ENCODE measurements at regions not wholly inside any gene's neighbourhood (a gene's known extent, or its start where the extent isn't known, plus 50 kb on each side); places are given as distances from the start of the nearest gene placed in this dataset.

DNA sequence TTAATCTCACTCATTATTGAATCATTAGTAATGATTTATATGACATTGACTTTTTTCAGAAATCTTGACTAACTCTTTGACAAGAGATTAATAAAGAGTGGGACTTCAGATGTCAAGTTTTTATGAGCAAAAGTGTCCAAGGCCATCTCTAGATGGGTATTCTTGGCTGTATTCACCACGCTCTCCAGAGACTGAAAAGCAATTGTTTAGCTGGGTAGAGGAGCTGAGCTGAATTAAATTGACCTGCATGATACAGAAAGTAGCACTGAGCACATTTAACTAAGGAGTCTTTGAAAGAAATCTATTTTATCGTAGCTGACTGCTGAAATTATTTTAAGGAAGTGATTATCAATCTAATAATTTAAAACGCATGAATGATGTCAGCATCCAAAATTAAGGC is 89.4 kb downstream of the LINC00237 start:
- ATAC-seq (no peak), FAIRE-seq (peak; percentile 67), DNase-seq (ENCODE audit: low read depth in 1 of 2, low spot score in 1 of 2) (no peak)
- H3K4me2 ChIP-seq: no peak overlapping the region
- TF ChIP-seq EP300 (IDR thresholded peaks at IDR 0.05): no peak
- TF ChIP-seq, protein P1, sequence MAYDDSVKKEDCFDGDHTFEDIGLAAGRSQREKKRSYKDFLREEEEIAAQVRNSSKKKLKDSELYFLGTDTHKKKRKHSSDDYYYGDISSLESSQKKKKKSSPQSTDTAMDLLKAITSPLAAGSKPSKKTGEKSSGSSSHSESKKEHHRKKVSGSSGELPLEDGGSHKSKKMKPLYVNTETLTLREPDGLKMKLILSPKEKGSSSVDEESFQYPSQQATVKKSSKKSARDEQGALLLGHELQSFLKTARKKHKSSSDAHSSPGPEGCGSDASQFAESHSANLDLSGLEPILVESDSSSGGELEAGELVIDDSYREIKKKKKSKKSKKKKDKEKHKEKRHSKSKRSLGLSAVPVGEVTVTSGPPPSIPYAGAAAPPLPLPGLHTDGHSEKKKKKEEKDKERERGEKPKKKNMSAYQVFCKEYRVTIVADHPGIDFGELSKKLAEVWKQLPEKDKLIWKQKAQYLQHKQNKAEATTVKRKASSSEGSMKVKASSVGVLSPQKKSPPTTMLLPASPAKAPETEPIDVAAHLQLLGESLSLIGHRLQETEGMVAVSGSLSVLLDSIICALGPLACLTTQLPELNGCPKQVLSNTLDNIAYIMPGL (CRISPR knock-in tag; IDR thresholded peaks at IDR 0.05; ENCODE audit: borderline replicate concordance): no peak
- no peak for TF ChIP-seq FOXS1 (CRISPR knock-in tag; IDR thresholded peaks at IDR 0.05)
- TF ChIP-seq, protein P2, sequence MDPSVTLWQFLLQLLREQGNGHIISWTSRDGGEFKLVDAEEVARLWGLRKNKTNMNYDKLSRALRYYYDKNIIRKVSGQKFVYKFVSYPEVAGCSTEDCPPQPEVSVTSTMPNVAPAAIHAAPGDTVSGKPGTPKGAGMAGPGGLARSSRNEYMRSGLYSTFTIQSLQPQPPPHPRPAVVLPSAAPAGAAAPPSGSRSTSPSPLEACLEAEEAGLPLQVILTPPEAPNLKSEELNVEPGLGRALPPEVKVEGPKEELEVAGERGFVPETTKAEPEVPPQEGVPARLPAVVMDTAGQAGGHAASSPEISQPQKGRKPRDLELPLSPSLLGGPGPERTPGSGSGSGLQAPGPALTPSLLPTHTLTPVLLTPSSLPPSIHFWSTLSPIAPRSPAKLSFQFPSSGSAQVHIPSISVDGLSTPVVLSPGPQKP (IDR thresholded peaks at IDR 0.05; ENCODE audit: low read depth, low read length): no peak
- TF ChIP-seq ZNF302 (CRISPR knock-in tag; IDR thresholded peaks at IDR 0.05): no peak
- TF ChIP-seq MAZ (IDR thresholded peaks at IDR 0.05; ENCODE audit: borderline replicate concordance, low read depth, low read length): no peak
- 6% methylated on average over 3 of the region's 3 CpGs for WGBS (ENCODE audit: missing lambda C conversion rate)
- no peak overlapping the region for H3K27ac ChIP-seq
- H3K9me3 ChIP-seq: no peaks in the 10 kb centered on the region; the same call in 2 of the 3 replicates
- ChIA-PET CTCF (interaction anchor here (0.6 to 1.0 kb wide), 4 partner anchors 31 to 488 kb away, joined by 3 read pairs; no protein-coding TSS in a partner anchor), POLR2A (no interaction called here)
- H3K4me1 ChIP-seq: no peaks in the 10 kb centered on the region
- H3K4me3 ChIP-seq: no peak overlapping the region

DNA sequence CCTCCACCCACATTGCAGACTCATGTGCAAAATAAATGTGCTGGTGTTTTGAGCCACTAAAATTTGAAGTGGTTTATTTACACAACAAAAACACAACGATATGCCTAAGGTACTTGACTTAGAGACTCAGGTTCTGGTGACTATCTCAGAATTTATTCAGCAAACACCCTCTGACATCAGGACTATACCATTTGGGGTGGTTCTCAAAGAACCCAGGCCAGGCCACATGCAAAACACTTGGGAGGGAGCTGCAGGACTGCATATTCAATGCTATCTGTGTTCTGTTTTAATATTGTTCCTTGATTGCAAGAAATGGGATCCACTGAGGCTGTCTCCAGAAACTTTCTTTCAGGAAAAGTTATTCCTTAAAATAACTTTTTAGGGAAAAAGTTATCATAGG is 91.6 kb downstream of the LINC00237 start:
- H3K9me3 ChIP-seq: no peaks in the 10 kb centered on the region; the same call in 2 of the 3 replicates

DNA sequence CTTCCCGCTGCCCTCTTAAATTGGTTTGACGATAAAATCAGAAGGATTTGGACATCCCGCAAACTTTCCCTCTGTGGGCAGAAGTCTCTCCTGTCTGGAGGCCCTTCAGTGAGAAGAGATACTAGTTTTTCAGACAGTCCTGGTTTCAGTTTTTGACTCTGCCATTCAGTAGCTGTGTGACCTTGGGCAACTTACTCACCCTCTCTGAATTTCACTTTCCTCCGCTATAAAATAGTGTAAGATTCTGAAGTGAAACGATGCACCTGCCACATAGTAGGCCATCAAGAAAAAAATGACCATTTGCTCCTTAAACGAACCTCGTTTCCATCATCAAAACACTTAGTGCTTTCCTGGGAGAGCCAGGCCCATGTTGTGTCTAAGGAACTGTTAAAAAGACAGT is 97.2 kb downstream of the LINC00237 start:
- WGBS (ENCODE audit: missing lambda C conversion rate): 43% methylated on average over 7 of the region's 7 CpGs
- TF ChIP-seq FOSL2 (IDR thresholded peaks at IDR 0.05) (no peak), FOSL2 (CRISPR knock-in tag; IDR thresholded peaks at IDR 0.05) (no peak), CHD4 (IDR thresholded peaks at IDR 0.05; ENCODE audit: borderline replicate concordance) (no peak), SMC3 (IDR thresholded peaks at IDR 0.05) (no peak), RCOR1 (IDR thresholded peaks at IDR 0.05; ENCODE audit: low read depth, low read length) (no peak), POLR2A (IDR thresholded peaks at IDR 0.05; ENCODE audit: low read length) (no peak)
- Histone ChIP-seq H3K4me3 (no peak overlapping the region), H3K4me1 (no peaks in the 10 kb centered on the region), H3K4me2 (no peak overlapping the region), H3K9me3 (no peaks in the 10 kb centered on the region), H3K27ac (no peak overlapping the region)
- no peak for ATAC-seq
- CTCF ChIA-PET: interaction anchor here (0.7 kb wide), 1 partner anchor 39 kb away, joined by 3 read pairs; no protein-coding TSS in a partner anchor
- no peak for FAIRE-seq
- DNase-seq (ENCODE audit: low read depth in 1 of 2, low spot score in 1 of 2): no peak
- POLR2A ChIA-PET: no interaction called here

More for the DNA sequence above, 91.6 kb downstream of the LINC00237 start:
- ChIA-PET POLR2A (no interaction called here), CTCF (interaction anchor here (1.2 to 1.5 kb wide), 3 partner anchors 8 to 32 kb away, joined by 3 to 4 read pairs (median 3); no protein-coding TSS in a partner anchor)
- DNase-seq (ENCODE audit: low read depth in 1 of 2, low spot score in 1 of 2) (no peak), ATAC-seq (no peak), FAIRE-seq (no peak)
- Histone ChIP-seq H3K27ac (no peak overlapping the region), H3K4me3 (no peak overlapping the region), H3K4me1 (no peaks in the 10 kb centered on the region), H3K4me2 (no peak overlapping the region)
- whole genome bisulfite sequencing (ENCODE audit: missing lambda C conversion rate): 4% methylated on average over 1 of the region's 1 CpG
- TF ChIP-seq TP53 (CRISPR knock-in tag; IDR thresholded peaks at IDR 0.05) (no peak), MYC (IDR thresholded peaks at IDR 0.05; ENCODE audit: borderline replicate concordance, low read length) (no peak)

DNA sequence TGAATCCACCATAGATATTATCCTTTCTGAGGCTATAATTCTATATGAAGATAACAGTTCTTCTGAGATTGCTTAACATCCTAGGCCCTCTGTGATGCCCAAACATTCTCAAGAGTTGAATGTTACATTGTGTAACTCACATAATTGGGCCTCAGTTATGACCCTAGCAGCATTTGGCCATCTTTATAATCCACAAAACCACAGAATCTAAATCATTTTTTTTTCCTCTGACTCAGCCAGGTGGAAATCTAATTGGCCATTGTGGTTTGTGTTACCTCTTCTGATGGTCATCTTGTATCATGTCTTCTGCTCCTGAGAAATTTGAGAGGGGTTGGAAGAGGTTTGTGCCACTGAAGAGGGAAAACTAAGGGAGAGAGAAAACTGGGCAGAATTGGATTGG is 99.5 kb downstream of the LINC00237 start:
- no peak for FAIRE-seq
- Histone ChIP-seq H3K9me3 (no peaks in the 10 kb centered on the region), H3K4me3 (no peak overlapping the region), H3K27ac (no peak overlapping the region), H3K4me1 (no peaks in the 10 kb centered on the region), H3K4me2 (no peak overlapping the region)
- TF ChIP-seq PHF8 (IDR thresholded peaks at IDR 0.05; ENCODE audit: borderline replicate concordance, low read depth): no peak
- no peak for TF ChIP-seq JUNB (IDR thresholded peaks at IDR 0.05)
- TF ChIP-seq TFCP2L1 (CRISPR knock-in tag; IDR thresholded peaks at IDR 0.05): no peak
- TF ChIP-seq HEYL (CRISPR knock-in tag; IDR thresholded peaks at IDR 0.05): no peak
- no peak for TF ChIP-seq ESRRA (IDR thresholded peaks at IDR 0.05; ENCODE audit: borderline replicate concordance, low read length)
- TF ChIP-seq ZSCAN20 (CRISPR knock-in tag; IDR thresholded peaks at IDR 0.05): no peak
- TF ChIP-seq HOXB13 (CRISPR knock-in tag; IDR thresholded peaks at IDR 0.05; ENCODE audit: low read depth): no peak
- ChIA-PET CTCF (interaction anchor here (0.7 kb wide), 1 partner anchor 761 kb away, joined by 3 read pairs; no protein-coding TSS in a partner anchor), POLR2A (no interaction called here)
- no peak for ATAC-seq
- DNase-seq (ENCODE audit: low read depth in 1 of 2, low spot score in 1 of 2): no peak
